GM12891 (cell line): ENCODE measurements at regions not wholly inside any gene's neighbourhood (a gene's known extent, or its start where the extent isn't known, plus 50 kb on each side); places are given as distances from the start of the nearest gene placed in this dataset.

Source experiments
- POLR2A ChIP-seq: IDR thresholded peaks from 2 replicates; pipeline ENCODE4 v1.6.1; 2011; ENCODE audit warnings: low read depth, low read length, control low read depth
- TAF1 ChIP-seq: IDR thresholded peaks from 2 replicates; pipeline ENCODE4 v1.6.1; 2011; ENCODE audit warnings: low read depth, low read length, control low read depth

- TF ChIP-seq TAF1 (no peak), POLR2A (no peak)
Observed at GRCh38 chr3:115502128-115502527, 121.2 kb upstream of the GAP43 start.
